C4-2B (cell line): ENCODE measurements at regions not wholly inside any gene's neighbourhood (a gene's known extent, or its start where the extent isn't known, plus 50 kb on each side); places are given as distances from the start of the nearest gene placed in this dataset.

Experiments used
- CTCF ChIP-seq: fragments of 450-650 bp; conservative IDR thresholded peaks from 2 replicates; pipeline ENCODE4 v1.5.1; 2017; ENCODE audit warnings: mild to moderate bottlenecking
- ZFX ChIP-seq: fragments of 450-650 bp; IDR thresholded peaks from 2 replicates; pipeline ENCODE4 v1.6.1; 2017

GRCh38 chr3:105274958-105275357 is 91.8 kb upstream of the ALCAM start:
- TF ChIP-seq CTCF (no peak), ZFX (no peak)
